ENCODE measurements at regions not wholly inside any gene's neighbourhood (a gene's known extent, or its start where the extent isn't known, plus 50 kb on each side); places are given as distances from the start of the nearest gene placed in this dataset.

DNA sequence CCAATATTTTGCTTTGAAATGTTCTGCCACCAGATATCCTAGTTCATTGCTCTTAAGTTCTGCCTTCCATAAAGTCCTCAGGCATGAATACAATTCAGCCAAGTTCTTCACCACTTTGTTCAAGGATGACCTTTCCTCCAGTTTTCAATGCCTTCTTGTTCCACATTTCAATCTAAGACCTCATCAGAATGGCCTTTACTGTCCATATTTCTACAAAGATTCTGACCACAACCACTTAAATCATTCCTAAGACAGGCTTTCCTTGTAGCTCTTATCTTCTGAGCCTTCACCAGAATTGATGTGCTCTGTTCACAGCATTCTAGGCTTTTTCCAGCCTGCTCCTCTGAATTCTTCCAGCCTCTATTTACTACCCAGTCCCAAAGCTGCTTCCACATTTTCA lies 319.0 kb downstream of the HACE1 start:
- Histone ChIP-seq H3K27me3 (ENCODE audit: insufficient read depth, low read depth, low read length) (no peaks in the 10 kb centered on the region), H3F3A (ENCODE audit: insufficient read depth, low read length, poor library complexity, severe bottlenecking) (no peaks in the 10 kb centered on the region), H3K9me3 (ENCODE audit: low read length) (no peaks in the 10 kb centered on the region), H3K4me3 (ENCODE audit: low read length) (no peak overlapping the region), H3K9me2 (ENCODE audit: insufficient read depth, low read length) (no peaks in the 10 kb centered on the region), H3K36me3 (ENCODE audit: insufficient read depth, low read length) (no peaks in the 10 kb centered on the region), H2AFZ (ENCODE audit: low read depth, low read length) (no peak overlapping the region), H3K9ac (ENCODE audit: low read length) (no peak overlapping the region), H4K20me1 (ENCODE audit: insufficient read depth) (no peaks in the 10 kb centered on the region), H3K27ac (ENCODE audit: low read length) (no peak overlapping the region), H3K79me2 (replicated peaks; ENCODE audit: insufficient read depth, low read length) (no peaks in the 10 kb centered on the region), H3K4me2 (ENCODE audit: low read length) (no peak overlapping the region)
- TF ChIP-seq TAF1 (IDR thresholded peaks at IDR 0.05; ENCODE audit: low read depth) (no peak), EP300 (conservative IDR thresholded peaks at IDR 0.05; ENCODE audit: poor library complexity, severe bottlenecking) (no peak), MXI1 (conservative IDR thresholded peaks at IDR 0.05; ENCODE audit: poor library complexity, severe bottlenecking) (no peak), REST (IDR thresholded peaks at IDR 0.05; ENCODE audit: borderline replicate concordance) (no peak), SMC3 (conservative IDR thresholded peaks at IDR 0.05; ENCODE audit: poor library complexity) (no peak), POLR2AphosphoS5 (IDR thresholded peaks at IDR 0.05) (no peak), RAD21 (conservative IDR thresholded peaks at IDR 0.05) (no peak), EZH2 (IDR thresholded peaks at IDR 0.05; ENCODE audit: borderline replicate concordance, insufficient read depth, low read length, poor library complexity, severe bottlenecking) (no peak)
- TF ChIP-seq, protein P1, sequence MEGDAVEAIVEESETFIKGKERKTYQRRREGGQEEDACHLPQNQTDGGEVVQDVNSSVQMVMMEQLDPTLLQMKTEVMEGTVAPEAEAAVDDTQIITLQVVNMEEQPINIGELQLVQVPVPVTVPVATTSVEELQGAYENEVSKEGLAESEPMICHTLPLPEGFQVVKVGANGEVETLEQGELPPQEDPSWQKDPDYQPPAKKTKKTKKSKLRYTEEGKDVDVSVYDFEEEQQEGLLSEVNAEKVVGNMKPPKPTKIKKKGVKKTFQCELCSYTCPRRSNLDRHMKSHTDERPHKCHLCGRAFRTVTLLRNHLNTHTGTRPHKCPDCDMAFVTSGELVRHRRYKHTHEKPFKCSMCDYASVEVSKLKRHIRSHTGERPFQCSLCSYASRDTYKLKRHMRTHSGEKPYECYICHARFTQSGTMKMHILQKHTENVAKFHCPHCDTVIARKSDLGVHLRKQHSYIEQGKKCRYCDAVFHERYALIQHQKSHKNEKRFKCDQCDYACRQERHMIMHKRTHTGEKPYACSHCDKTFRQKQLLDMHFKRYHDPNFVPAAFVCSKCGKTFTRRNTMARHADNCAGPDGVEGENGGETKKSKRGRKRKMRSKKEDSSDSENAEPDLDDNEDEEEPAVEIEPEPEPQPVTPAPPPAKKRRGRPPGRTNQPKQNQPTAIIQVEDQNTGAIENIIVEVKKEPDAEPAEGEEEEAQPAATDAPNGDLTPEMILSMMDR (IDR thresholded peaks at IDR 0.05; ENCODE audit: poor library complexity, severe bottlenecking), result no peak

DNA sequence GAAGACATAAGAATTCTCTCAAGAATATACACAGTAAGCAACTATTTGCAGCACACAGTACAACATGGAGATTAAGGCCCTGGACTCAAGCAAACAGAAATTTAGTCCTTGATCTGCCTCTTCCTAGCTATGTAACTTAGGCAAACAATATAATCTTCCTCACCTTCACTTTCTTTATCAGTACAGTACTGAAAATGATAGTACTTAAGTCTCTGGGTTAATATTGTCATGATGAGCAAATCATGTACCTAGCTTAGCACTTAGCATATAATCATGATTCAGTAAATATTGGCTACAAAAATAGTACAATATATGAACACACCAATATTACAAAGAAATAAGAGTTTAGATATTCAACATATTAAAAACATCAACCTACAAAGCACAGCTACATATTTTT lies 320.5 kb downstream of the HACE1 start:
- Histone ChIP-seq H3K9ac (ENCODE audit: low read length) (no peak overlapping the region), H3K27ac (ENCODE audit: low read length) (no peak overlapping the region), H3K27me3 (ENCODE audit: insufficient read depth, low read depth, low read length) (no peaks in the 10 kb centered on the region), H3F3A (ENCODE audit: insufficient read depth, low read length, poor library complexity, severe bottlenecking) (no peaks in the 10 kb centered on the region), H3K9me3 (ENCODE audit: low read length) (no peaks in the 10 kb centered on the region), H3K36me3 (ENCODE audit: insufficient read depth, low read length) (no peaks in the 10 kb centered on the region), H3K9me2 (ENCODE audit: insufficient read depth, low read length) (no peaks in the 10 kb centered on the region), H3K4me3 (ENCODE audit: low read length) (no peak overlapping the region), H3K79me2 (replicated peaks; ENCODE audit: insufficient read depth, low read length) (no peaks in the 10 kb centered on the region), H2AFZ (ENCODE audit: low read depth, low read length) (no peak overlapping the region), H4K20me1 (ENCODE audit: insufficient read depth) (no peaks in the 10 kb centered on the region), H3K4me2 (ENCODE audit: low read length) (no peak overlapping the region)
- no peak for TF ChIP-seq EP300 (conservative IDR thresholded peaks at IDR 0.05; ENCODE audit: poor library complexity, severe bottlenecking)
- no peak for TF ChIP-seq MXI1 (conservative IDR thresholded peaks at IDR 0.05; ENCODE audit: poor library complexity, severe bottlenecking)
- no peak for TF ChIP-seq SMC3 (conservative IDR thresholded peaks at IDR 0.05; ENCODE audit: poor library complexity)
- TF ChIP-seq POLR2AphosphoS5 (IDR thresholded peaks at IDR 0.05), result no peak
- TF ChIP-seq REST (IDR thresholded peaks at IDR 0.05; ENCODE audit: borderline replicate concordance), result no peak
- TF ChIP-seq, protein P1 (IDR thresholded peaks at IDR 0.05; ENCODE audit: poor library complexity, severe bottlenecking), result no peak
- no peak for TF ChIP-seq RAD21 (conservative IDR thresholded peaks at IDR 0.05)
- no peak for TF ChIP-seq TAF1 (IDR thresholded peaks at IDR 0.05; ENCODE audit: low read depth)
- no peak for TF ChIP-seq EZH2 (IDR thresholded peaks at IDR 0.05; ENCODE audit: borderline replicate concordance, insufficient read depth, low read length, poor library complexity, severe bottlenecking)
